Vagina (tissue), 2 donors: ENCODE measurements at regions not wholly inside any gene's neighbourhood (a gene's known extent, or its start where the extent isn't known, plus 50 kb on each side); places are given as distances from the start of the nearest gene placed in this dataset.

Experiments
- DNase-seq, 2 donors: peaks; one replicate each; pipeline ENCODE4 v3.0.0-alpha.2; 2017; ENCODE audit errors: extremely low spot score in 2 of 2
- H3K27ac ChIP-seq: fragments of 200-600 bp; sonication (generic); one replicate; pipeline ENCODE4 v1.5.1; 2019
- H3K27me3 ChIP-seq: fragments of 200-600 bp; sonication (generic); one replicate; pipeline ENCODE4 v1.5.1; 2019
- H3K36me3 ChIP-seq, 2 donors: fragments of 200-600 bp; sonication (generic); one replicate each; pipeline ENCODE4 v1.5.1; 2017 to 2019
- H3K4me1 ChIP-seq: fragments of 200-600 bp; sonication (generic); one replicate; pipeline ENCODE4 v1.5.1; 2019
- H3K4me3 ChIP-seq, 2 donors: fragments of 200-600 bp; sonication (generic); 1 replicate in 1 of 2; 2 replicates in 1 of 2; pipeline ENCODE4 v1.5.1; 2016 to 2019
- H3K9me3 ChIP-seq: fragments of 200-600 bp; sonication (generic); one replicate; pipeline ENCODE4 v1.5.1; 2019
- CTCF ChIP-seq, 3 experiments: fragments of 450-650 bp in 2 of 3; fragments of 200-600 bp in 1 of 3; sonication (generic) in 1 of 3; IDR thresholded peaks; one replicate each; pipeline ENCODE4 v1.5.1; 2017 to 2019; ENCODE audit warnings: antibody characterized with exemption in 3 of 3, mild to moderate bottlenecking in 2 of 3, moderate library complexity in 2 of 3
- POLR2A ChIP-seq, 2 donors: fragments of 450-650 bp; IDR thresholded peaks; one replicate each; pipeline ENCODE4 v1.6.1; 2017; ENCODE audit warnings: antibody characterized with exemption in 2 of 2, mild to moderate bottlenecking in 2 of 2, moderate library complexity in 2 of 2
- POLR2AphosphoS5 ChIP-seq, 2 donors: sonication (generic); formaldehyde crosslinking; IDR thresholded peaks; one replicate each; pipeline ENCODE4 v1.9.0; 2017; ENCODE audit warnings: antibody characterized with exemption in 2 of 2, mild to moderate bottlenecking in 2 of 2, low read depth in 1 of 2; ENCODE audit not compliant: insufficient read depth in 1 of 2
- intact Hi-C: fragments of 100-400 bp; cut with DNase I; formaldehyde crosslinking; loops from one replicate; pipeline ENCODE4 v1.15.1; 2023

- DNase-seq, result no peak
- H3K4me1 ChIP-seq, result no peaks in the 10 kb centered on the region
- intact Hi-C loops, result no loop called here
- TF ChIP-seq POLR2AphosphoS5 (IDR thresholded peaks at IDR 0.05; ENCODE audit: insufficient read depth in 1 of 2, low read depth in 1 of 2) (no peak), CTCF (IDR thresholded peaks at IDR 0.05) (no peak), POLR2A (IDR thresholded peaks at IDR 0.05) (no peak)
- no peak overlapping the region for H3K4me3 ChIP-seq
- H3K27me3 ChIP-seq, result no peaks in the 10 kb centered on the region
- H3K27ac ChIP-seq, result no peak overlapping the region
- no peaks in the 10 kb centered on the region for H3K36me3 ChIP-seq
- no peaks in the 10 kb centered on the region for H3K9me3 ChIP-seq
Observed at GRCh38 chr10:85003083-85003482, 674.7 kb downstream of the CCSER2 start.

- Histone ChIP-seq H3K27me3 (no peaks in the 10 kb centered on the region), H3K36me3 (no peaks in the 10 kb centered on the region), H3K4me1 (no peaks in the 10 kb centered on the region), H3K4me3 (no peak overlapping the region), H3K27ac (no peak overlapping the region), H3K9me3 (no peaks in the 10 kb centered on the region)
- TF ChIP-seq CTCF (IDR thresholded peaks at IDR 0.05) (no peak), POLR2AphosphoS5 (IDR thresholded peaks at IDR 0.05; ENCODE audit: insufficient read depth in 1 of 2, low read depth in 1 of 2) (no peak), POLR2A (IDR thresholded peaks at IDR 0.05) (no peak)
- intact Hi-C loops, result no loop called here
- no peak for DNase-seq
Observed at GRCh38 chr10:85008488-85009184, 680.2 kb downstream of the CCSER2 start.

- no peaks in the 10 kb centered on the region for H3K27me3 ChIP-seq
- no peaks in the 10 kb centered on the region for H3K4me1 ChIP-seq
- no peaks in the 10 kb centered on the region for H3K9me3 ChIP-seq
- DNase-seq, result no peak
- intact Hi-C loops, result no loop called here
- TF ChIP-seq POLR2AphosphoS5 (IDR thresholded peaks at IDR 0.05; ENCODE audit: insufficient read depth in 1 of 2, low read depth in 1 of 2), result no peak
- no peak for TF ChIP-seq CTCF (IDR thresholded peaks at IDR 0.05)
- no peak for TF ChIP-seq POLR2A (IDR thresholded peaks at IDR 0.05)
- no peak overlapping the region for H3K4me3 ChIP-seq
- H3K27ac ChIP-seq, result no peak overlapping the region
- H3K36me3 ChIP-seq, result no peaks in the 10 kb centered on the region
Observed at GRCh38 chr10:85012305-85012704, 683.9 kb downstream of the CCSER2 start.

- Histone ChIP-seq H3K36me3 (no peaks in the 10 kb centered on the region), H3K27me3 (no peaks in the 10 kb centered on the region), H3K4me3 (no peak overlapping the region), H3K9me3 (no peaks in the 10 kb centered on the region), H3K4me1 (no peaks in the 10 kb centered on the region), H3K27ac (no peak overlapping the region)
- no peak for TF ChIP-seq CTCF (IDR thresholded peaks at IDR 0.05)
- TF ChIP-seq POLR2AphosphoS5 (IDR thresholded peaks at IDR 0.05; ENCODE audit: insufficient read depth in 1 of 2, low read depth in 1 of 2), result no peak
- no peak for TF ChIP-seq POLR2A (IDR thresholded peaks at IDR 0.05)
- DNase-seq, result no peak
- intact Hi-C loops, result no loop called here
Observed at GRCh38 chr10:85026878-85027467, 698.6 kb downstream of the CCSER2 start.

GRCh38 chr10:85032981-85033380 lies 704.6 kb downstream of the CCSER2 start:
- no peak for DNase-seq

More at GRCh38 chr10:85032981-85033380, 704.6 kb downstream of the CCSER2 start:
- intact Hi-C loops, result no loop called here
- Histone ChIP-seq H3K4me3 (no peak overlapping the region), H3K4me1 (no peaks in the 10 kb centered on the region), H3K36me3 (no peaks in the 10 kb centered on the region), H3K27ac (no peak overlapping the region), H3K27me3 (no peaks in the 10 kb centered on the region), H3K9me3 (no peaks in the 10 kb centered on the region)
- TF ChIP-seq POLR2AphosphoS5 (IDR thresholded peaks at IDR 0.05; ENCODE audit: insufficient read depth in 1 of 2, low read depth in 1 of 2) (no peak), POLR2A (IDR thresholded peaks at IDR 0.05) (no peak), CTCF (IDR thresholded peaks at IDR 0.05) (no peak)
